ENCODE measurements at regions not wholly inside any gene's neighbourhood (a gene's known extent, or its start where the extent isn't known, plus 50 kb on each side); places are given as distances from the start of the nearest gene placed in this dataset.

DNA sequence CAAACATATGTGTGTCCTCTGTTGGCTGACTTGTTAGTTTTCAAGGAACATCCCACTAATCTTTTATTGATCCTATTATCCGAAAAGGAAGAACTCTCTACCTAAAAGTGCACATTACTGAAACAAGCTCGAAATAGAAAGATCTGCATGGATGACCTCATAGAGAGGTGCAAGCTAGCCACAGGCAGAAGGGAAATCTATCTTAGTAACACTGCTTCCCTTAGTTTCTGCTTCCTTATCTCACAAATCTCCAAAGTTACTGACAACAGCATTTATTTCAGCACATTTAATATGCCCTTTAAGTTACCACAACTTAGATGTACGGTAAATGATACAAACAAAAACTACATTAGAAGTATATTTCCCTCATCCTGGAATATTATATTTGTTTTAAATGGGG, 285.1 kb upstream of the CCDC54 start:
- no peak for DNase-seq
- H3K4me3 Mint-ChIP-seq = no peak overlapping the region
- TF ChIP-seq, protein P1, sequence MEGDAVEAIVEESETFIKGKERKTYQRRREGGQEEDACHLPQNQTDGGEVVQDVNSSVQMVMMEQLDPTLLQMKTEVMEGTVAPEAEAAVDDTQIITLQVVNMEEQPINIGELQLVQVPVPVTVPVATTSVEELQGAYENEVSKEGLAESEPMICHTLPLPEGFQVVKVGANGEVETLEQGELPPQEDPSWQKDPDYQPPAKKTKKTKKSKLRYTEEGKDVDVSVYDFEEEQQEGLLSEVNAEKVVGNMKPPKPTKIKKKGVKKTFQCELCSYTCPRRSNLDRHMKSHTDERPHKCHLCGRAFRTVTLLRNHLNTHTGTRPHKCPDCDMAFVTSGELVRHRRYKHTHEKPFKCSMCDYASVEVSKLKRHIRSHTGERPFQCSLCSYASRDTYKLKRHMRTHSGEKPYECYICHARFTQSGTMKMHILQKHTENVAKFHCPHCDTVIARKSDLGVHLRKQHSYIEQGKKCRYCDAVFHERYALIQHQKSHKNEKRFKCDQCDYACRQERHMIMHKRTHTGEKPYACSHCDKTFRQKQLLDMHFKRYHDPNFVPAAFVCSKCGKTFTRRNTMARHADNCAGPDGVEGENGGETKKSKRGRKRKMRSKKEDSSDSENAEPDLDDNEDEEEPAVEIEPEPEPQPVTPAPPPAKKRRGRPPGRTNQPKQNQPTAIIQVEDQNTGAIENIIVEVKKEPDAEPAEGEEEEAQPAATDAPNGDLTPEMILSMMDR (IDR thresholded peaks at IDR 0.05) = no peak
- no peaks in the 10 kb centered on the region for H3K36me3 Mint-ChIP-seq (ENCODE audit: low read depth)
- no peaks in the 10 kb centered on the region for H3K4me1 Mint-ChIP-seq
- no peaks in the 10 kb centered on the region for H3K27me3 Mint-ChIP-seq (ENCODE audit: low read depth, poor library complexity)
- peaks cover 3% of the 10 kb centered on the region for H3K9me3 Mint-ChIP-seq
- no peak overlapping the region for H3K27ac Mint-ChIP-seq

- no peak for DNase-seq
- TF ChIP-seq, protein P1 (IDR thresholded peaks at IDR 0.05) = no peak
- Mint-ChIP-seq H3K36me3 (ENCODE audit: low read depth) (no peaks in the 10 kb centered on the region), H3K9me3 (peaks cover 7% of the 10 kb centered on the region), H3K27me3 (ENCODE audit: low read depth, poor library complexity) (peaks cover 2% of the 10 kb centered on the region), H3K4me3 (no peak overlapping the region), H3K27ac (no peak overlapping the region), H3K4me1 (no peaks in the 10 kb centered on the region)
These were observed 278.4 kb upstream of the CCDC54 start for GRCh38 chr3:107098864-107099263.

GRCh38 chr3:107100137-107100536, 277.1 kb upstream of the CCDC54 start:
- TF ChIP-seq, protein P1 (IDR thresholded peaks at IDR 0.05) = no peak
- peaks cover 2% of the 10 kb centered on the region for H3K27me3 Mint-ChIP-seq (ENCODE audit: low read depth, poor library complexity)
- H3K36me3 Mint-ChIP-seq (ENCODE audit: low read depth) = no peaks in the 10 kb centered on the region
- no peak overlapping the region for H3K4me3 Mint-ChIP-seq
- DNase-seq = no peak
- H3K27ac Mint-ChIP-seq = no peak overlapping the region
- peaks cover 13% of the 10 kb centered on the region for H3K9me3 Mint-ChIP-seq
- H3K4me1 Mint-ChIP-seq = no peaks in the 10 kb centered on the region

- Mint-ChIP-seq H3K4me3 (no peak overlapping the region), H3K36me3 (ENCODE audit: low read depth) (no peaks in the 10 kb centered on the region)
These were observed 276.7 kb upstream of the CCDC54 start for GRCh38 chr3:107100573-107100972.

DNA sequence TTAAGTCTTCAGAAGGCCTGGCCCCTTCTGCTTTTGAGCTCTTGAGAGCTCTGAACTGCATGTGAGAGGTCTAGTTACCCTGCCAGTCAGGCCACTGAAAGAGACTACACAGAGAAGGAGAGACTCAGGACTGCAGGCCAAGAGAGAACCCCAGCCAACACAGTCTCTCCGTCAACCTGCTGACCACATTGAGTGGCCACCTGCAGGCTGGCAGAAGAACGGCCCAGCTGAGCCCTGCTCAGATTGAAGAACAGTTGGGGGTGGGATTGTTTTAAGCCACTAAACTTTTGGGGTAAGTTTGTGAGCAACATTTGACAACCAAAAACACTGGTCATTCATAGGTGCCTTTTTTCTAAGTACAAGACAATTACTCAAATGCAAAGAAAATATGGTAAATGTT, 273.5 kb upstream of the CCDC54 start:
- Mint-ChIP-seq H3K4me1 (no peaks in the 10 kb centered on the region), H3K36me3 (ENCODE audit: low read depth) (no peaks in the 10 kb centered on the region), H3K27me3 (ENCODE audit: low read depth, poor library complexity) (peaks cover 4% of the 10 kb centered on the region), H3K9me3 (peaks cover 25% of the 10 kb centered on the region), H3K27ac (no peak overlapping the region), H3K4me3 (no peak overlapping the region)
- TF ChIP-seq, protein P1 (IDR thresholded peaks at IDR 0.05) = no peak
- no peak for DNase-seq

More at GRCh38 chr3:107100573-107100972, 276.7 kb upstream of the CCDC54 start:
- Mint-ChIP-seq H3K27ac (no peak overlapping the region), H3K4me1 (no peaks in the 10 kb centered on the region), H3K9me3 (peaks cover 13% of the 10 kb centered on the region), H3K27me3 (ENCODE audit: low read depth, poor library complexity) (peaks cover 2% of the 10 kb centered on the region)
- no peak for DNase-seq
- TF ChIP-seq, protein P1 (IDR thresholded peaks at IDR 0.05) = no peak

DNA sequence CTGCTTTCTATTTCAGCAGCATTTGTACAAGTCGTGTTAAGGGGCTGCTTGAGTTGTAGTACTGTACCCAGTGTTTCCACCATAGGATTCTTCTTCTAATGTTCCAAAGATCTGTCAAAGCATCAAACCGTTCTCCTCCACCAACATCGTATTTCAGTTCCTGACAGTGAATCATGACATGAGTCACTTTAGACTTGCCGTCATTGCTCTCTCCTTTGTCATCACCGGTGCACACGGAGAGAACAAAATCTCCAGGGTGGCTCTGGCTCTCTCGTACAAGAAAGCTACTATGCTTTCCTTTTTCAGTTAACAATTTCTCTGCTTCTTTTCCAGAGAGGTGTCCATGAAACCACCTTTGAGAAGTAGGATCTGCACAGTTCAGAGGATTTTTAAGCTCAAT, 270.9 kb upstream of the CCDC54 start:
- Mint-ChIP-seq H3K4me1 (no peaks in the 10 kb centered on the region), H3K36me3 (ENCODE audit: low read depth) (no peaks in the 10 kb centered on the region), H3K4me3 (no peak overlapping the region), H3K9me3 (peaks cover 25% of the 10 kb centered on the region), H3K27me3 (ENCODE audit: low read depth, poor library complexity) (peaks cover 4% of the 10 kb centered on the region), H3K27ac (no peak overlapping the region)
- TF ChIP-seq, protein P1 (IDR thresholded peaks at IDR 0.05) = no peak
- DNase-seq = no peak
